Natural killer cell (primary cell): ENCODE measurements at regions not wholly inside any gene's neighbourhood (a gene's known extent, or its start where the extent isn't known, plus 50 kb on each side); places are given as distances from the start of the nearest gene placed in this dataset.

Source experiments
- ATAC-seq, 3 donors: fragments of 150-1000 bp in 2 of 3; fragments of 200-7000 bp in 1 of 3; cut with Tn5 transposase; 1 replicate in 1 of 3; 2 replicates in 2 of 3; pipeline ENCODE4 v1.10.0; 2021; ENCODE audit warnings: mild to moderate bottlenecking in 2 of 3, moderate library complexity in 2 of 3
- DNase-seq, 2 donors: peaks; one replicate each; pipeline versions ENCODE4 v3.0.0 to v3.0.0-alpha.2; 2013 to 2021; ENCODE audit warnings: mixed read lengths in 1 of 2
- H3K27ac ChIP-seq: one replicate; pipeline ENCODE4 v1.5.1; 2013; ENCODE audit warnings: mild to moderate bottlenecking, low read length
- H3K27me3 ChIP-seq: one replicate; pipeline ENCODE4 v1.6.1; 2013; ENCODE audit warnings: low read length; ENCODE audit not compliant: control insufficient read depth, insufficient read depth
- H3K36me3 ChIP-seq: one replicate; pipeline ENCODE4 v1.6.1; 2013; ENCODE audit warnings: low read length; ENCODE audit not compliant: control insufficient read depth, insufficient read depth
- H3K4me1 ChIP-seq: one replicate; pipeline ENCODE4 v1.6.1; 2013; ENCODE audit warnings: low read length; ENCODE audit not compliant: control insufficient read depth, insufficient read depth
- H3K4me3 ChIP-seq: one replicate; pipeline ENCODE4 v1.5.1; 2013; ENCODE audit warnings: low read length
- H3K9me3 ChIP-seq: one replicate; pipeline ENCODE4 v1.6.1; 2013; ENCODE audit warnings: low read length; ENCODE audit not compliant: control insufficient read depth, insufficient read depth
- H3K27ac Mint-ChIP-seq, 2 donors: one replicate each; pipeline ENCODE4 v1.8.0; 2022; ENCODE audit warnings: mild to moderate bottlenecking in 2 of 2, mixed read lengths in 2 of 2, moderate library complexity in 1 of 2
- H3K27me3 Mint-ChIP-seq, 2 donors: one replicate each; pipeline ENCODE4 v1.8.0; 2022; ENCODE audit warnings: low read depth in 2 of 2, mixed read lengths in 2 of 2
- H3K36me3 Mint-ChIP-seq: one replicate; pipeline ENCODE4 v1.8.0; 2022; ENCODE audit warnings: mixed read lengths
- H3K4me1 Mint-ChIP-seq, 2 donors: one replicate each; pipeline ENCODE4 v1.8.0; 2022; ENCODE audit warnings: mixed read lengths in 2 of 2
- H3K4me3 Mint-ChIP-seq: one replicate; pipeline ENCODE4 v1.8.0; 2022; ENCODE audit warnings: mild to moderate bottlenecking, moderate library complexity, mixed read lengths
- H3K9me3 Mint-ChIP-seq, 2 donors: one replicate each; pipeline ENCODE4 v1.8.0; 2022; ENCODE audit warnings: mixed read lengths in 2 of 2
- CTCF ChIP-seq: fragments of 200-600 bp; IDR thresholded peaks from one replicate; pipeline ENCODE4 v1.8.0; 2022; ENCODE audit warnings: antibody characterized with exemption
- WGBS: methylation state at CpG from one replicate; pipeline ENCODE4 v1.1.7; 2013; ENCODE audit warnings: missing lambda C conversion rate; ENCODE audit not compliant: insufficient coverage; 5-methylcytosine and 5-hydroxymethylcytosine counted together
- intact Hi-C: fragments of 100-400 bp; cut with micrococcal nuclease; formaldehyde crosslinking; loops from one replicate; pipeline ENCODE4 v1.14.2; 2022

GRCh38 chr15:95944661-95945255 is 385.7 kb upstream of the NR2F2 start:
- Mint-ChIP-seq H3K27ac (no peak overlapping the region), H3K4me1 (no peaks in the 10 kb centered on the region), H3K9me3 (no peaks in the 10 kb centered on the region), H3K4me3 (no peak overlapping the region), H3K27me3 (peaks cover 11% of the 10 kb centered on the region in 2 donors), H3K36me3 (no peaks in the 10 kb centered on the region)
- no peak for ATAC-seq
- DNase-seq, result no peak
- H3K4me3 ChIP-seq, result no peak overlapping the region
- intact Hi-C loops, result no loop called here
- 100% methylated on average over 1 of the region's 4 CpGs for WGBS
- no peak overlapping the region for H3K27ac ChIP-seq
- no peaks in the 10 kb centered on the region for H3K27me3 ChIP-seq
- no peaks in the 10 kb centered on the region for H3K9me3 ChIP-seq
- no peaks in the 10 kb centered on the region for H3K4me1 ChIP-seq
- TF ChIP-seq CTCF, result no peak
- H3K36me3 ChIP-seq, result no peaks in the 10 kb centered on the region

GRCh38 chr15:95946241-95946640 is 384.3 kb upstream of the NR2F2 start:
- no peaks in the 10 kb centered on the region for H3K27me3 ChIP-seq
- no peaks in the 10 kb centered on the region for H3K4me1 ChIP-seq
- Mint-ChIP-seq H3K9me3 (no peaks in the 10 kb centered on the region), H3K27ac (no peak overlapping the region), H3K36me3 (no peaks in the 10 kb centered on the region), H3K4me1 (no peaks in the 10 kb centered on the region), H3K27me3 (peaks cover 11% of the 10 kb centered on the region in 2 donors), H3K4me3 (no peak overlapping the region)
- 95% methylated on average over 2 of the region's 2 CpGs for WGBS
- DNase-seq (no peak), ATAC-seq (no peak)
- no peak overlapping the region for H3K27ac ChIP-seq
- no peak for TF ChIP-seq CTCF
- intact Hi-C loops, result no loop called here
- H3K4me3 ChIP-seq, result no peak overlapping the region
- no peaks in the 10 kb centered on the region for H3K36me3 ChIP-seq
- H3K9me3 ChIP-seq, result no peaks in the 10 kb centered on the region

- no peak for DNase-seq
- no peaks in the 10 kb centered on the region for H3K36me3 ChIP-seq
- Mint-ChIP-seq H3K27ac (no peak overlapping the region), H3K9me3 (no peaks in the 10 kb centered on the region), H3K4me3 (no peak overlapping the region), H3K36me3 (peaks cover 2% of the 10 kb centered on the region), H3K4me1 (no peaks in the 10 kb centered on the region), H3K27me3 (peaks cover 11% of the 10 kb centered on the region in 2 donors)
- no peaks in the 10 kb centered on the region for H3K27me3 ChIP-seq
- H3K4me3 ChIP-seq, result no peak overlapping the region
- intact Hi-C loops, result no loop called here
- no peaks in the 10 kb centered on the region for H3K4me1 ChIP-seq
- 96% methylated on average over 2 of the region's 2 CpGs for WGBS
- H3K27ac ChIP-seq, result no peak overlapping the region
- H3K9me3 ChIP-seq, result no peaks in the 10 kb centered on the region
- ATAC-seq, result no peak
- TF ChIP-seq CTCF, result no peak
Observed at GRCh38 chr15:95946926-95947325, 383.6 kb upstream of the NR2F2 start.

GRCh38 chr15:95948411-95948810 is 382.1 kb upstream of the NR2F2 start:
- H3K36me3 ChIP-seq, result no peaks in the 10 kb centered on the region
- Mint-ChIP-seq H3K27me3 (peaks cover 11% of the 10 kb centered on the region in 2 donors), H3K9me3 (no peaks in the 10 kb centered on the region), H3K27ac (no peak overlapping the region), H3K4me3 (no peak overlapping the region), H3K36me3 (peaks cover 7% of the 10 kb centered on the region), H3K4me1 (peaks cover 0 to 9% of the 10 kb centered on the region in 2 donors)
- no peak overlapping the region for H3K4me3 ChIP-seq
- H3K27me3 ChIP-seq, result no peaks in the 10 kb centered on the region
- H3K4me1 ChIP-seq, result no peaks in the 10 kb centered on the region
- intact Hi-C loops, result no loop called here
- no peak for TF ChIP-seq CTCF
- no peak overlapping the region for H3K27ac ChIP-seq
- WGBS, result 95% methylated on average over 7 of the region's 8 CpGs
- DNase-seq (no peak), ATAC-seq (no peak)
- no peaks in the 10 kb centered on the region for H3K9me3 ChIP-seq
